SJSA1 (cell line): ENCODE measurements at regions not wholly inside any gene's neighbourhood (a gene's known extent, or its start where the extent isn't known, plus 50 kb on each side); places are given as distances from the start of the nearest gene placed in this dataset.
A peak's percentile ranks its signal among the peaks of the same experiment; 100 is the strongest.

Source experiments
- DNase-seq, 2 experiments: peaks; one replicate each; pipeline ENCODE4 v3.0.0-alpha.2; 2015 to 2020; ENCODE audit warnings: low spot score in 2 of 2, low read depth in 1 of 2
- H3K27ac ChIP-seq: fragments of 250-450 bp; sonication (Bioruptor Pico); 2 replicates; pipeline ENCODE4 v1.5.1; 2020; ENCODE audit warnings: mild to moderate bottlenecking, moderate library complexity
- H3K27me3 ChIP-seq: fragments of 250-450 bp; sonication (Bioruptor Pico); replicated peaks from 2 replicates; pipeline ENCODE4 v1.5.1; 2020; ENCODE audit warnings: mild to moderate bottlenecking, moderate library complexity
- H3K36me3 ChIP-seq: fragments of 250-450 bp; sonication (Bioruptor Pico); 2 replicates; pipeline ENCODE4 v1.5.1; 2020; ENCODE audit warnings: mild to moderate bottlenecking
- H3K4me1 ChIP-seq: fragments of 250-450 bp; sonication (Bioruptor Pico); replicated peaks from 2 replicates; pipeline ENCODE4 v1.6.1; 2021; ENCODE audit warnings: mild to moderate bottlenecking
- H3K4me3 ChIP-seq: fragments of 250-450 bp; sonication (Bioruptor Pico); 2 replicates; pipeline ENCODE4 v1.5.1; 2020; ENCODE audit warnings: mild to moderate bottlenecking
- H3K9me3 ChIP-seq: fragments of 250-450 bp; sonication (Bioruptor Pico); replicated peaks from 2 replicates; pipeline ENCODE4 v1.5.1; 2020; ENCODE audit warnings: mild to moderate bottlenecking

GRCh38 chrX:147602176-147602696 is 309.5 kb upstream of the FMR1 start:
- no peak overlapping the region for H3K4me3 ChIP-seq
- no peaks in the 10 kb centered on the region for H3K9me3 ChIP-seq
- H3K27me3 ChIP-seq: no peaks in the 10 kb centered on the region
- no peaks in the 10 kb centered on the region for H3K36me3 ChIP-seq
- no peaks in the 10 kb centered on the region for H3K4me1 ChIP-seq
- peak in 1 of 2 experiments; percentile 5 for DNase-seq
- H3K27ac ChIP-seq: no peak overlapping the region

GRCh38 chrX:147626605-147627004 is 285.1 kb upstream of the FMR1 start:
- no peak overlapping the region for H3K27ac ChIP-seq
- H3K4me1 ChIP-seq: no peaks in the 10 kb centered on the region
- no peaks in the 10 kb centered on the region for H3K27me3 ChIP-seq
- no peaks in the 10 kb centered on the region for H3K9me3 ChIP-seq
- no peak overlapping the region for H3K4me3 ChIP-seq
- H3K36me3 ChIP-seq: no peaks in the 10 kb centered on the region
- no peak for DNase-seq

- no peak for DNase-seq
Observed at GRCh38 chrX:147635186-147635585, 276.5 kb upstream of the FMR1 start.

GRCh38 chrX:147637190-147637589 is 274.5 kb upstream of the FMR1 start:
- DNase-seq: no peak
- no peak overlapping the region for H3K4me3 ChIP-seq
- H3K36me3 ChIP-seq: no peaks in the 10 kb centered on the region
- H3K27me3 ChIP-seq: no peaks in the 10 kb centered on the region
- no peaks in the 10 kb centered on the region for H3K4me1 ChIP-seq
- H3K9me3 ChIP-seq: no peaks in the 10 kb centered on the region
- no peak overlapping the region for H3K27ac ChIP-seq

More at GRCh38 chrX:147635186-147635585, 276.5 kb upstream of the FMR1 start:
- Histone ChIP-seq H3K27me3 (no peaks in the 10 kb centered on the region), H3K9me3 (no peaks in the 10 kb centered on the region), H3K4me1 (no peaks in the 10 kb centered on the region), H3K36me3 (no peaks in the 10 kb centered on the region), H3K27ac (no peak overlapping the region), H3K4me3 (no peak overlapping the region)

GRCh38 chrX:147646949-147647723 is 264.6 kb upstream of the FMR1 start:
- Histone ChIP-seq H3K4me1 (no peaks in the 10 kb centered on the region), H3K4me3 (no peak overlapping the region), H3K9me3 (no peaks in the 10 kb centered on the region), H3K27ac (no peak overlapping the region), H3K27me3 (no peaks in the 10 kb centered on the region), H3K36me3 (no peaks in the 10 kb centered on the region)
- no peak for DNase-seq

- Histone ChIP-seq H3K4me3 (no peak overlapping the region), H3K27ac (no peak overlapping the region), H3K27me3 (no peaks in the 10 kb centered on the region), H3K36me3 (no peaks in the 10 kb centered on the region), H3K4me1 (no peaks in the 10 kb centered on the region), H3K9me3 (no peaks in the 10 kb centered on the region)
- no peak for DNase-seq
Observed at GRCh38 chrX:147675819-147676218, 235.9 kb upstream of the FMR1 start.

- H3K4me3 ChIP-seq: no peak overlapping the region
- no peak overlapping the region for H3K27ac ChIP-seq
- no peaks in the 10 kb centered on the region for H3K36me3 ChIP-seq
Observed at GRCh38 chrX:147679356-147680005, 232.2 kb upstream of the FMR1 start.

GRCh38 chrX:147680251-147680650 is 231.5 kb upstream of the FMR1 start:
- H3K4me3 ChIP-seq: no peak overlapping the region
- no peak for DNase-seq

More at GRCh38 chrX:147679356-147680005, 232.2 kb upstream of the FMR1 start:
- no peak for DNase-seq
- no peaks in the 10 kb centered on the region for H3K9me3 ChIP-seq
- H3K4me1 ChIP-seq: no peaks in the 10 kb centered on the region
- no peaks in the 10 kb centered on the region for H3K27me3 ChIP-seq

GRCh38 chrX:147693511-147693910 is 218.2 kb upstream of the FMR1 start:
- no peaks in the 10 kb centered on the region for H3K9me3 ChIP-seq
- no peaks in the 10 kb centered on the region for H3K27me3 ChIP-seq
- H3K4me1 ChIP-seq: no peaks in the 10 kb centered on the region
- no peak overlapping the region for H3K27ac ChIP-seq
- no peak for DNase-seq
- no peak overlapping the region for H3K4me3 ChIP-seq
- H3K36me3 ChIP-seq: no peaks in the 10 kb centered on the region

More at GRCh38 chrX:147680251-147680650, 231.5 kb upstream of the FMR1 start:
- no peak overlapping the region for H3K27ac ChIP-seq
- no peaks in the 10 kb centered on the region for H3K36me3 ChIP-seq
- no peaks in the 10 kb centered on the region for H3K4me1 ChIP-seq
- no peaks in the 10 kb centered on the region for H3K27me3 ChIP-seq
- no peaks in the 10 kb centered on the region for H3K9me3 ChIP-seq

- DNase-seq: no peak
- no peaks in the 10 kb centered on the region for H3K9me3 ChIP-seq
- no peaks in the 10 kb centered on the region for H3K4me1 ChIP-seq
- H3K27me3 ChIP-seq: no peaks in the 10 kb centered on the region
- no peak overlapping the region for H3K4me3 ChIP-seq
- H3K27ac ChIP-seq: no peak overlapping the region
- H3K36me3 ChIP-seq: no peaks in the 10 kb centered on the region
Observed at GRCh38 chrX:147699061-147699460, 212.7 kb upstream of the FMR1 start.

GRCh38 chrX:147710301-147710700 is 201.4 kb upstream of the FMR1 start:
- H3K36me3 ChIP-seq: no peaks in the 10 kb centered on the region
- no peaks in the 10 kb centered on the region for H3K4me1 ChIP-seq
- no peaks in the 10 kb centered on the region for H3K27me3 ChIP-seq
- H3K9me3 ChIP-seq: no peaks in the 10 kb centered on the region
- H3K27ac ChIP-seq: no peak overlapping the region
- H3K4me3 ChIP-seq: no peak overlapping the region
- DNase-seq: no peak

- H3K4me1 ChIP-seq: no peaks in the 10 kb centered on the region
- no peak overlapping the region for H3K4me3 ChIP-seq
- no peak overlapping the region for H3K27ac ChIP-seq
- H3K9me3 ChIP-seq: no peaks in the 10 kb centered on the region
- DNase-seq: no peak
- H3K27me3 ChIP-seq: no peaks in the 10 kb centered on the region
- H3K36me3 ChIP-seq: no peaks in the 10 kb centered on the region
Observed at GRCh38 chrX:147733369-147733768, 178.3 kb upstream of the FMR1 start.

GRCh38 chrX:147735364-147735763 is 176.4 kb upstream of the FMR1 start:
- H3K27me3 ChIP-seq: no peaks in the 10 kb centered on the region
- H3K4me3 ChIP-seq: no peak overlapping the region
- H3K9me3 ChIP-seq: no peaks in the 10 kb centered on the region
- no peaks in the 10 kb centered on the region for H3K4me1 ChIP-seq
- no peak for DNase-seq
- H3K27ac ChIP-seq: no peak overlapping the region
- H3K36me3 ChIP-seq: no peaks in the 10 kb centered on the region

GRCh38 chrX:147736045-147736444 is 175.7 kb upstream of the FMR1 start:
- Histone ChIP-seq H3K36me3 (no peaks in the 10 kb centered on the region), H3K4me3 (no peak overlapping the region), H3K4me1 (no peaks in the 10 kb centered on the region), H3K9me3 (no peaks in the 10 kb centered on the region), H3K27ac (no peak overlapping the region), H3K27me3 (no peaks in the 10 kb centered on the region)
- no peak for DNase-seq
